ENCODE measurements at regions not wholly inside any gene's neighbourhood (a gene's known extent, or its start where the extent isn't known, plus 50 kb on each side); places are given as distances from the start of the nearest gene placed in this dataset.

DNA sequence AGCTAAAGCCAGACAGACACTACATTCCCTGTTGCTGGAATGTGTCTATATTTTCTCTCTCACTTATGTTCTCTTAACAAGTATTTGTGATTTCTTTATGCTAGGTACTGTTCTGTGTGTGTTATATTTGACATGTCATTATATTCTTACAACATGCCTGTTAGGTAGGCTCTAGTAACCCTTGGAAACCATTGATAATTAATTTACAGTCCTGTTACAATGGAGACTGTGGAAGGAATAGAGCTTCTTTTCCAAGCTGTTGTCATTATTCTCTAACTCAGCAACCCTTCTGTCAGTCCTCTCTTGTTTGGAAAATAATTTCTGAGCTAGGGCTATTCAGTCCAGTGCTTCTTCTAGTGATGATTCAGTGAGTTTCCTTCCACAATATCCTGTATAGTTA lies 419.1 kb upstream of the BOD1L1 start:
- no peak for TF ChIP-seq ZNF274 (IDR thresholded peaks at IDR 0.05; ENCODE audit: low read depth, low read length)
- no peak for TF ChIP-seq YY1 (IDR thresholded peaks at IDR 0.05; ENCODE audit: insufficient read depth, insufficient read length)

Data from NT2/D1 (cell line).